NCI-H446 treated with DMSO at 0.1 percent for 48 hours (cell line): ENCODE measurements at regions not wholly inside any gene's neighbourhood (a gene's known extent, or its start where the extent isn't known, plus 50 kb on each side); places are given as distances from the start of the nearest gene placed in this dataset.
A peak's percentile ranks its signal among the peaks of the same experiment; 100 is the strongest.
"Not testable (repeated sequence)": the region's sequence is repeated elsewhere in the genome, so short reads cannot be mapped to it uniquely, and the experiment has no call there.

Experiments used
- DNase-seq: peaks from one replicate; lab custom pipeline; 2025; lab: John Stamatoyannopoulos, UW

DNA sequence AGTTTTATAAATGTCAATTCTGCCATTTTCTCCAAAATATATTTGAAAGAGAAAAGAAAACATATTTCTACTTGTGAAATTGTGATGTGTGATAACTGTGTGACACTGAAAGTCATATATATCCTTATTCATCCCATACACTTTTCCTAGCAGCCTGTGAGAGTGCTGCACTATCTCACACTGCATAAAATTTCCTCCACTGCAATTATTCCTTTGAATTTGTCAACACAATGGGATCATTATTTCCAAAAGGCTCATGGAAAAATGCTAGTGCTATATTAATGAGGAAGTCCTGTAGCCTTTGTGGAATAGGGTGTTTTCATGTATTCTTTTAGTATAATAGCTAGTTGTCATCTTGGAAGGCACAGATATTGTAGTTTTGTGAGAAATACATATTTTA lies 504.1 kb downstream of the RPL10L start:
- no peak for DNase-seq

DNA sequence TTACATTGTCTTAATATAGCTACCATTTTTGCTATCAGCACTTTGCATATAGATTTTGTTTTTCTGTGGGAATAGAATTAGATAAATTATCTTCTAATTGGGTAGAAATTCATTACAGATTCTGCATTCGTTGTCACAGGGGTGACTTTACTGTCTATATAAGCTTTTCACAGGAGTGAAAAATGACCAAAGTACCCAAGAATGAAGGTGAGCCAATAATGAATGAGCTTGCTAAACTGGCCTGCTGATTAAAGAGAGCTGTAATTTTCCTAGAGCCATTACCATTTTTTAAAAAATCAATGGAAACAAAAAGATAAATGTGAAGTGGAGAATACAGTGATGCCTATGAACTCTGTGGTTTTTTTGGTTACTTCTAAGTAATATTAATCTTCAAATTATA lies 504.6 kb downstream of the RPL10L start:
- no peak for DNase-seq

DNA sequence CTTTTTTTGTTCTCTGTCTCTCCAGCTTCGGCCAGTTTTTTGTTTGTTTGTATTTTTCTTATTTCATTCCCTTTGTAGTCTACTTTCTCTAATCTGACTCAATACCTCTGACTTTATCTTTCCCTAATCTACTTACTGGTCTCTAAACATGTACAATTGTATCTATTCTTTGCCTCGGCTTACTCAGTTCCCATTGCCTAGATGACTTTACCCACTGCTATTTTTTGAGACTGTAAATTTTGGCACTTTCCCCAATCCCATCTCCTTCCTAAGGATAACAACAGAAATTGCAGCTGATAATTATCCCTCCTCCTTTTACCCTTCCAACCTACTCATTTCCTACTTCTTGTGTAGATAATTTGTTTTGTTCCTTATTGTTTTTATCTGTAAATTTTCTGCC lies 511.1 kb downstream of the RPL10L start:
- DNase-seq: no peak

DNA sequence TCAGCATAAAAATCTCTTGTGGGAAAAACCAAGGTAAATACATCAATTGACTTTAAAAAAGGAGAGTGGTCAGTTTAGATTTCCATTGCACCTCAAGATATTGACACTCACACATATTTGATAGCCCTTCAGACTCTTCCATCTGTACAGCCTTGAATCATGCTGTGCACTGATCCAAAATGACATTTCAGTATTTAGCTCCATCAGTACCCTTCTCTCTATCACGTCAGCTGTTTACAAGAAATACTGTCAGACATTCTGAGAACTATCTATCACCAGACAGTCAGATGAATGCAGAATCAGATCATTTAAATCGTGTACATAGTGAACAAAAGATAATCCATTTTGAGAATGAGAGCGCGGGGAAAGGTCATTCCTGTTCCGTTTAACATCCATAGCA lies 511.9 kb downstream of the RPL10L start:
- no peak for DNase-seq

DNA sequence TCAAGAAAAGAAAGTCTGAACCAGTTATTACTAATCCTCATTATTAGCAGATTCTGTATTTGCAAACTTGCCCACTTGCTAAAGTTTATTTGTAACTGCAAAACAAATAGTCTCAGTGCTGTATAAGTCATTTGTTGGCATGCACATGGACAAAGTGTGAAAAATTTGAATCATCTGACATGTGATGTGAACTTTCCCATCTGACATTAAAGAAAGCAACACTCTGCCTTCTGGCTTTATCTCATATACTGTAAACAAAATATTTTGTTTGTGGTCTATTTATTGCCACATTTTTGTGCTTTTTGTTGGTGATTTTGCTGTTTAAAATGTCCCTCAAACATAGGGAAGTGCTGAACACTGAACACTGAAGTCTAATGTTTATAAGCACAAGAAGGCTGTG lies 513.8 kb downstream of the RPL10L start:
- DNase-seq: no peak

DNA sequence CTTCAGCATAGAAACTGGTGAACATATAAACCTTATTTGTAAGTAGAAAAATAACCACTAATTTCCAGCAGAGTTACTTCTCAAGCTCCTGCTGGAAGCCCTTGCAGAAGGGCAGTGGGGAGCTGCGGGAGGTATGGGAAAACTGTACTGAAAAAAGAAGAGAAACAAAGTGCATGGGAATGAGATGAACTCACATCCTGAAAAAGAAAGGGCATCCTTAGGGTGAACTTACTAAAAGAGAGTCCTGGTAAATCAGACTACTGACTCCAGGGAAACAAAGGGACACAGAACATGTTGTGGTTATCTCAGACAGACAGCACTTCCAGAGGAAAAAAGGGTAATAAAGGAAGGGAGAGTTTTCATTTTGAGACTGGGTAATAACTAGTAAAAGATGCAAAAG lies 515.1 kb downstream of the RPL10L start:
- no peak for DNase-seq

DNA sequence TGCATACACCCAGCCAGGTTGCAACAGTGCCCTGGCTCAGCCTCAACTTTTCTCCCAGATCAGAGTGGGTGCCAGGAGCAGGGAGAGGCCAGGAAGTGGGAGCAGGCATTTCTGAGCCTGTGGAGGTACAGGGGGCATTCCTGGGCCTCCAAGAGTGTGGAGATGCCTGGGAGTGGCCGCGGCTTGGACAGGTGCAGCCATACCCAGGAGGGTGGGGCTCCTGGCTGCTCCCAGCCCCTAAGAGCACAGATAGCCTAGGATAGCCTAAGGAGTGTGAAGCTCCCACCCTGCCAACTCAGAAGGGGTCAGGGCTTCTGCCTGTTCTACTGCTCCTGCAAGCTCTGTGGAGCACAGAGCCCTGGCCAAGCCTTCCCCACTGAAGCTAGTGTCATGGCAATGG lies 543.4 kb downstream of the RPL10L start:
- DNase-seq: no peak

DNA sequence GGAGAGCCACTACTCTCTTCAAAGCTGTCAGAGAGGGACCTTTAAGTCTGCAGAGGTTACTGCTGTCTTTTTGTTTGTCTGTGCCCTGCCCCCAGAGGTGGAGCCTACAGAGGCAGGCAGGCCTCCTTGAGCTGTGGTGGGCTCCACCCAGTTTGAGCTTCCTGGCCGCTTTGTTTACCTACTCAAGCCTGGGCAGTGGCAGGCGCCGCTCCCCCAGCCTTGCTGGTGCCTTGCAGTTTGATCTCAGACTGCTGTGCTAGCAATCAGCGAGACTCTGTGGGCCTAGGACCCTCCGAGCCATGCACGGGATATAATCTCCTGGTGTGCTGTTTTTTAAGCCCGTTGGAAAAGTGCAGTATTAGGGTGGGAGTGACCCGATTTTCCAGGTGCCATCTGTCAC lies 550.7 kb downstream of the RPL10L start:
- not testable (repeated sequence) for DNase-seq

DNA sequence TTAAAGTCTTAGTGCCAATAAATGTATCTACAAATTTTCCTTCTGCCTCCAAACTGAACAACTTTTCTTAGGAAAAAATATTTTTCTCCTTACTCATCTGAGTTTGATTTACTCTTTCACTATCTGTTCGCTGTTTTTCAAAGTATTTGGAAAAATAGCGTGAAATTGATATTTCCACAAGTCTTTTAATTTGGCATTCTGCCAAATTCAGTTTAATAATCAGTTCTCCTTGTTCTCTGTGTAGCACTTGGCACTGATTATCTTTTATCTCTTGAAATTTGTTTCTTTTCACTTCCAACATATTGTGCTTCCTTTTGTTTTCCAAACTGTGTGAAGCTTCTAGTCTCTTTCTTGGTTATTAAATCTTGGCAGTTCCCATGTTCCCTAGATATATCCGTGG lies 559.8 kb downstream of the RPL10L start:
- no peak for DNase-seq

DNA sequence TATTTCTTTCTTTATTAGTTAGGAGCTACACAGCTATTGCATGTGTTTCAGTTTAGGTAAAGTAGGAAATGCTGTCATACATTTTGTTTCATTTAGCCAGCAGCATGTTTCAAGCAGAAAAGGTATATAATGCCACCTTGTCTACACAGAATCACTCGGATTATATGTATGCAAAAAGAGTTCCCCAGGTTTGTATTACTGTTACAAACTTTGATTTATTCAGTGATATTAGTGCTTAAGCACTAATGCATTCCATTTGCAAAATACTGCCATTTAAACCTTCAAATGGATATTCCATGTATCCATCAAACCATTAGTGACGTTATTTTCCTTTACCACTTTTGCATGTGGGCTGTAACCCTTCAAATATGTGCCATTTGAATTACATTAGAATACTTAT lies 564.0 kb downstream of the RPL10L start:
- DNase-seq: no peak

DNA sequence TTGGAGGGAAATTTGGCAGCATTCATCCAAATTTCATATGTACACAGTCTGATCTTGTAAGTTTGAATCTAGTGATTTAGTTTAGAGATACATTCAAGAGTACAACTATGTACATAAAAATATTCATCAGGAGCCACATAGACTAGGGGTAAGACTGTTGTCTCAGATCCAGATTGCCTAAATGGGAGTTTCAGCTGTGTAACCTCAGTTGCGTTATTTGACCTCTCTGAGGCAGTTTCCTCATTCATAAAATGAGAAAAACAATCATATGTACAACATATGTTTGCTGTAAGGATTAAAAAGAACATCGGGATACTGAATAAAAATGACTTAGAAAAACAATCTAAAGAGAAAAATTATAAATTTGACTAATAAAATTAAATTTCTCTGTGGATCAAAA lies 577.5 kb downstream of the RPL10L start:
- no peak for DNase-seq

DNA sequence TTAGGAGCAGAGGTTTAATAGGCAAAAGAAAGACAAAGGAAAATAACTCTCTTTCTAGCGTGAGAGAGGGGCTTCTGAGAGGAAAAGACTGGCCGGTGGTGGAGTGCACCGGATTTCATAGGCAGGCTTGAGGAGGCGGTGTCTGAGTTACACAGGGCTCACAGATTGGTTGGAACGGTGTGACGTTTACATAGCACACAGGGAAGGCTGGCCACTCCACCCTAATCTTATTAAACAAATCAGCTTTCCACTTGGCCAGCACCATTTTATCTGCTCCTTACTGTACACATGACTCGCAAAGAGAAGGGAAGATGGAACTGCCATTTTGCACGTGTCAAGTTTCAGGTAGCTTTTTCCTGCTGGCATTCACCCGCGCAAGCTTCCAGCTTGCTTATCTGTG lies 587.7 kb downstream of the RPL10L start:
- DNase-seq: peak; percentile 85

DNA sequence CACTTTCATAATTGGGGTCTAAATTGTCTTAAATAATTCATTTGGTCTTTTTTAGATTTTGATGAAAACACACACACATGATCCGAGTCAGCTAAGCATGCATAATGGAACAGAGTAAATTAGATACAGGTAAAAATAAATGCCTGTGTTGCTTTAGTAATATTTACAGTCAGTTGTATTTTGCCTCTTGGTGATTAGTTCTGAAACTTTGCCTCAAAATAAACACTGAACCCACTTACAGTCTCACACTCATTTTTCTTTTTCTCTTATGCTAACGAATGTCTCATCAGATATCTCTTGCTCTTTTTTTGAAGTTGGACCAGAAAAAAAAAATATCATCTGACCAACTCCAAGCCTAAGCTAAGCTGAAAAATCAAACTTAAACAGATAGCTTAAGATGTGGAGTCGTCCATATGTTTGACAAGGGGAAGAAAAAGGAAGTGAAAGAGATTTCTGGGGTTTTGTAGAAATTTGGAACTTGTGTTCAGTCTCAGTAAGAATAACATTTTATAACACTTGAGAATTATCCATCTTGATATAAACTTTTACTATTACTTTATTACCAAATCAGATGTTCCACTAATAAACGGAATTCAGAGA lies 592.5 kb downstream of the RPL10L start:
- no peak for DNase-seq

DNA sequence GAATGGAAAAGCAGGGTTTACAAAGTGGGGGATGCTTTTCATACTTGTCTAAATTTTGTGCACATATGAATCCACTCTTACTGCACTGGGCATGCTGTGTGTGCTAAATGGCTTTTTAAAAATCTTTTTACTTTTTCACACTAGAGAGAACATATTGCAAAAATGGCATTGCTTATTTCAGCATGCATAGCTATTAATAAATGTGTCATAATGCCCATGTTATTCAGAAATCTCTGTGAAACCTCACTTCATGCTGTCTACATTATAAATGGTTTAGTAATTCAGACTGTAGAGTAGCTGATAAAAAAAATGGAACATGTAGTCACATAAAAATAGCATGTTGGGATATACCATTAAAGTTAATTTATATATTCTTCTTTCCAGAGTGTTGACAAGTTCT lies 593.8 kb downstream of the RPL10L start:
- DNase-seq: no peak

DNA sequence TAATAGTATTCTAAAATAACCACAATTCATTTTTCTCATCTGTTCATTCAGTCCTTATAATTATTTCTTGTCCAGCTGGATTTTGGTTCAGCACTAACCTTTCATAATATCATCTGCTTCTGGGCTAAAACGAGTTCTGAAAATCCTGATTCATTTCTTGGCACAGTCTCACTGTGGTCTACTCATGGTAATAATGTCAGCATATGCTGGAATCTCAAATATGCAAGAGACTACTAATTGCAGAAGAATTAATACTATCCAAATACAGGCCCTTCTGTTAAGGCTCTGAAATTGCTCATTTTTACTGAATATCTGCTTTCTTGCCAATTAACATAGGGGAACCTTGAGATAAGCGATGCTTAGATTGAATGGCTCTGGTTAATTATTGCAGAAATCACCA lies 597.1 kb downstream of the RPL10L start:
- peak; percentile 59 for DNase-seq

DNA sequence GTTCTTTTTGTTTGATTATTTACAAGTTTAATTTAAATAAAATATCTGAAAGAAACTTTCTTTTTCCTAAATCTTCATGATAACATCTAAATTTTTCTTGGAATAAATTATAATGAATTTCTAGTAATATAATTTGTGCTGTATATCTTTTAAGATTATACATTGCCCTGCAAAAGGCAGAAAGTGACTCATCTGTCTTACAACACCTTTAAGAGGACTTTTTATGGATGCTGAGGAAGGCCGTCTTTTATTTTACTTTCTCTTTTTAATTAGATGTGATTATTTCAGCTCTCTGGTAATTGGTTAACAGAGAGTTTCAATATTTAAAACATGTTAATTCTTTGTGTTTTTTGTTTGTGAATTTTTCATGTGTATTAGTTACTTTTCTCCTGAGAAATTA lies 598.4 kb downstream of the RPL10L start:
- DNase-seq: no peak

DNA sequence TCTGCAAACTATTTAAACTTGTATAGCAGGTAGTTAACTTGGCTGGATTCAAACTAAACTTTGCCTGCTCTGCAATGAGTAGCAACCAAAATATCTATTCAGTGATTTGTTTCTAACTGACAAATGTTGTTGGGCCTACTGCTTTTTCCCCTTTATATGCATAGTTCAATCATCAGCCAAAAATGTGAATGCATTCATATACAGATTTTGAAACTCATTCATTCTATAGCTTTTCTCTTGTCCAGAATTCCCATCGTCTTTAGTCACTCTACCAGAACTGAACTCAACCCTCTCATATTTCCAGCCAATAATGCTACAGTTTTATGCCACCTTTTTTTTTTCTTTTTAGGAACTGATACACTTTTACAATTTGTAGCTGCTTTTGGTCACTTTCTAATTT lies 599.8 kb downstream of the RPL10L start:
- no peak for DNase-seq

DNA sequence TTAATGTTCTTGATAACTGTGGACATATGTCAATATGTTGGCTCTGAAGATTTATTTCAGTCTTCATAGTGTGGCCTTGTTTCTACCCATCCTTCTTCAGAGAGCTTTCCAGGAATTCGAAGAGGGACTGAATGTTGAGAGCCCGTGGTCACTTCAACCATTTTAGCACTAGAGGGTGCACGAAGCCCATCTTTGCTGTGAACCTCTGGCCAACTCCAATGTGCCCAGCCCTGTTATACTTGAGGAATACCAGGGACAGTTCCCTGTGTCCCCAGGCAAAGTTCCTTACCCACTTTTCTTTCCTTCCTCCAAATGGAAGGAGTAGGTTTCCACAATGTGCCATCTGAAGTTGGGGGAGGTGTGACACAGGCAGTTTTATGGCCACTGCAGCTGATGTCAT lies 603.5 kb downstream of the RPL10L start:
- DNase-seq: peak; percentile 74

DNA sequence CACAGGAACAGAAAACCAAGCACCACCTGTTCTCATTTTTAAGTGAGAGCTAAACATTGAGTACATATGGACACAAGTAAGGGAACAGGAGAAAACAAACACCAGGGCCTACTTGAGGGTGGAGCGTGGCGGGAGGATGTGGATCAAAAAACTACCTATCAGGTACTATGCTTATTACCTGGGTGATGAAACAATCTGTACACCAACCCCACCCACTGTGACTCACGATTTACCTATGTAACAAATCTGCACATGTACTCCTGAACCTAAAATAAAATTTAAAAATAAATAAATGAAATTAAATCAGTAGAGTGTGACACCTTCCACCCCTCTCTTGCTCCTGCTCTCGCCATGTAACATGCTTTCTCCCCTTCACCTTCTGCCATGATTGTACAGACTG lies 615.5 kb downstream of the RPL10L start:
- DNase-seq: no peak

DNA sequence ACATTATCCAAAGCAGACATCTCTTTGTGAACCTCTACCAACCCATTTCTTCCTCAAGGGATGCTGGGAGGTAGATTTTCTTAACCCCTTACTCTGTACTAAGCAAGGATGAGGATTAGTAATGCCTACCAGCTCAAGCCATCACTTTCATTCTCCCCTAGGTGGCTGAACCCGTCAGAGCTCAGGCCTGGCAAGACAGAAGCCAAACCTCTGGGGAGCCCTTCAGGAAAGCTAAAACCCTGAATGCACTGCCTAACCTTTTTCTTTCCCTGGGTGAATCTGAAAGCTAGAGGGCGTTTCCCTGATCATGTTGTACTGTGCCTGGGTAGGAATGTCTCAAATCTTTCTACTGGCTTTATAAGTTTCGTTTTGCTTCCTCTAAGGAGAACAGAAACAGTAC lies 617.3 kb downstream of the RPL10L start:
- DNase-seq: no peak

DNA sequence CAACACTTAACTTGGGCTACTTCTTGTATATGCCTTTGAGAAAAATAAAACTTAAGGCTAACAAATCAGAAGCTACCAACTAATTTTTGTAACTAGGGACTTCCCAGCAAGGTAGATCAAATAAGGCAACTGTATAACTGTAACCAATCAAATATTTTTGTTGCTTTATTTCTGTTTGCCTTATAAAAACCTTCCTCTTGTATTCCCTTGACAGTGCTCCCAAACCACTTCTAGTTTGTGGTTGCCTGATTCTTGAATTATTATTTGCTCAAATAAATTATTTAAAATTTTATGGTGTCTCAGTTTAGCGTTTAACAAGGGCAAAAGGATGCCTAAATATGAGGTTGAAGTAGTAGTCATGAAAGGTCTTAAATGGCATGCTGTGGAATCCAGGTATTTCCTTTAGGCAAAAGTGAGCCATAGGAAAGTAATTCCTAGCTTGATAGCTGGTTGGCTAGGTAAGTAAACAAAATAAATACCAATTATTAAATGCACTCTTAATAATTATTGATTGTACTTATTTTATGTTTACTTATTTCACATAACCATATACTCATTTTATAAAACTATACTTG lies 632.6 kb downstream of the RPL10L start:
- no peak for DNase-seq

DNA sequence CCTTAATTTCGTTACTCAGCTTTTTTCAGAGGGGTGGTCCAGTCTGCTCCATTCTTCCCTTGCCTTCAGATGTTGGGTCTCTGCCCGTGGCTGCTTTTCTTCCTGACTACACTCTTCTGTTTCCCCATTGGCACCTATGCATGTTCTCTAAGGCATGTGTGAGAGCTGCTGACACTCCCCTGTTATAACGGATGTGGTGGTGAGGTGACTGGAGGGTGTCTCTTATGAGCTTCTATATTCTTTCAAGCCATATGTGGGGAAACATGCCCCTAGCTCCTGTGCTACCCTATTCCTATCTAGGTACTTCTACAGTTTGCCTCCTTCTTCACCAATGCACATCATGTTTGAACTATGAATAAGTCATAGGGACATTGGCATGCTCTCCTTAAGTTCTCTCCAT lies 643.2 kb downstream of the RPL10L start:
- no peak for DNase-seq

DNA sequence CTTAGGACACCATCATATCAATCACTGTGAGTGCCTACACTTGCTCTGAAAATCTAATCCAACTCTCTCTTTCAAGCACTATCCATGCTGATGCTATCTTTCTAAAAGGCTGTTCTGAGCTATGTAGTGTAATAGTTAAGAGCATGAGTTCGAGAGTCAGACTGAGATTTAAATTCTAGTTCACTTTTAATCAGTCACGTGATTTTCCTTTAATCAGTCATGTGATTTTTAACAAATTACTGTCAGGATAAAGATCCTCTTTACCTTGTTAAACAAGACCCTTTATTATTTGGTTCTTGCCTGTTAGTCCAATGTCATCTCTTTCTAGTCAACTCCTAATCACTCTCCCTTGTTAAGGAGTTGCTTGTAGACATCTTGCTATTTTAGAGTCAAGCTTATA lies 653.0 kb downstream of the RPL10L start:
- no peak for DNase-seq

DNA sequence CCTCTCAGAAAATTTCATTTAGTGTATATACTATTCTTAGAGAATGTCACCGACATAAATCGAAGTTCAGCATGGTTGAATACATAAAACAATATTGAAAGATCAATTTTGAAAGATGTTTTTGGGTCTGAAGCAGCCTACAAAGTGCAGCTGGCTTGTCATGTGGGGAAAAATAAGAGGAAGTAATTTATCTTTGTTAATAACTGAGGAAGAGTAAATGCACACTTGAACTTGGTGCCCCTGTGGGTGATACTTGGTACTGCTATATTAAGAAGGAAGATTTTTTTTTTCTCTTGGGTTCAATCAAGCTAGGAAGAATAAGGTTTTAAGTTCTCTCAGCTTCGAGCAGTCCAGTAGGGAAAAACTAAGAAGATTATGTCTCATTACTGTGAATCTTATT lies 661.3 kb downstream of the RPL10L start:
- DNase-seq: no peak

DNA sequence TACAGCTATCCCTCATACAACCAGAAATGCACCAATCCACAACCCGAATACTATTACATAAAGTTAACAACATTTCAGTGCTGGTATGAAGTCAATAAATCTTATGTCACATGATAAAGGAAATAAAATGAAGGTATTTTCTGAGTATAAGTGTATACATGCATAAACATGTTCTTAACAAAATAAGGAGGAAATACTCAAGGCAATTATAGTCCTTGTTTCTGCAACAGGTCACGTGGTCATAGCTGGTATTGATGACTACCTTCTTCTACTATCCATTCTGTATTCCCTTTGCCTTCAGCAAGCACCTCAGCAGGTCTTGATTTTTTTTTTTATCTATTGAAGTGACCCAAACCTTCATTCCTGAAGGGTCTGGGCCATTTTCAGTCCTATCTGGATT lies 675.6 kb downstream of the RPL10L start:
- DNase-seq: no peak
